K562 (cell line): ENCODE measurements at regions not wholly inside any gene's neighbourhood (a gene's known extent, or its start where the extent isn't known, plus 50 kb on each side); places are given as distances from the start of the nearest gene placed in this dataset.

Experiments used
- ATAC-seq: fragments of 200-7000 bp; cut with Tn5 transposase; 3 replicates; pipeline ENCODE4 v1.9.1; 2020; ENCODE audit warnings: moderate library complexity
- BruUV-seq: library from RNA; stranded (reverse); fragments of 400-500 nt; replicated peaks from 2 replicates; lab custom pipeline; 2021; lab: Mats Ljungman, UMichigan
- CTCF ChIA-PET: fragments of 300-600 bp; formaldehyde crosslinking; extraction: SDS; loops from one replicate; lab custom pipeline; 2021; ENCODE audit warnings: low intra/inter-chr PET ratio; lab: Yijun Ruan, JAX
- POLR2A ChIA-PET: fragments of 300-600, 350-650 bp; sonication (Branson Sonifier 250); formaldehyde crosslinking; extraction: SDS; loops from one replicate; lab custom pipeline; 2021; ENCODE audit warnings: antibody characterized with exemption, inconsistent platforms; lab: Yijun Ruan, JAX
- DNase-seq, 4 experiments: peaks; one replicate each; pipeline versions ENCODE4 v3.0.0 to v3.0.0-alpha.2; 2011 to 2018; ENCODE audit warnings: low spot score in 3 of 4, mixed read lengths in 3 of 4; ENCODE audit errors: extremely low read depth in 1 of 4
- FAIRE-seq: peaks from 2 replicates; lab custom pipeline; 2011; peaks lifted over from hg19 to GRCh38; lab: Jason Lieb, UNC
- H2AFZ ChIP-seq: 2 replicates; pipeline ENCODE4 v1.6.0; 2011; ENCODE audit warnings: low read depth, low read length, control low read depth, inconsistent platforms
- H3K27ac ChIP-seq: fragments of 200-600 bp; 3 replicates; pipeline ENCODE4 v1.8.0; 2011; ENCODE audit warnings: low read depth, mild to moderate bottlenecking, control low read depth, inconsistent platforms, low read length, moderate library complexity, mixed read lengths; ENCODE audit errors: extremely low read depth
- H3K27me3 ChIP-seq, 2 experiments: fragments of 300-600 bp in 1 of 2; 2 replicates in 1 of 2; 3 replicates in 1 of 2; pipeline versions ENCODE4 v1.6.0 to v1.8.0; 2011; ENCODE audit warnings: inconsistent platforms in 2 of 2, low read length in 2 of 2, mild to moderate bottlenecking in 1 of 2, mixed read lengths in 1 of 2, moderate library complexity in 1 of 2; ENCODE audit not compliant: control insufficient read depth in 2 of 2, insufficient read depth in 2 of 2
- H3K36me3 ChIP-seq: fragments of 300-600 bp; 3 replicates; pipeline ENCODE4 v1.8.0; 2011; ENCODE audit warnings: mild to moderate bottlenecking, low read length, inconsistent platforms; ENCODE audit not compliant: control insufficient read depth, insufficient read depth
- H3K4me1 ChIP-seq, 2 experiments: fragments of 200-600 bp in 1 of 2; replicated peaks in 1 of 2; 2 replicates in 1 of 2; 3 replicates in 1 of 2; pipeline versions ENCODE4 v1.5.1 to v1.8.0; 2011; ENCODE audit warnings: inconsistent platforms in 2 of 2, low read length in 2 of 2, mild to moderate bottlenecking in 1 of 2, mixed read lengths in 1 of 2, moderate library complexity in 1 of 2; ENCODE audit not compliant: control insufficient read depth in 2 of 2, insufficient read depth in 2 of 2
- H3K4me2 ChIP-seq: 2 replicates; pipeline ENCODE4 v1.6.1; 2011; ENCODE audit warnings: low read length, control low read depth, inconsistent platforms, mixed read lengths; ENCODE audit not compliant: insufficient read depth
- H3K4me3 ChIP-seq: fragments of 200-600 bp; sonication (generic), shearing (Covaris generic); 2 replicates; pipeline ENCODE4 v1.5.1; 2016; ENCODE audit warnings: control low read depth, inconsistent platforms
- H3K79me2 ChIP-seq: fragments of 200-600 bp; 3 replicates; pipeline ENCODE4 v1.8.0; 2011; ENCODE audit warnings: low read length, inconsistent platforms; ENCODE audit not compliant: control insufficient read depth, insufficient read depth
- H3K9ac ChIP-seq, 2 experiments: 2 replicates each; pipeline versions ENCODE4 v1.6.0 to v1.6.1; 2011; ENCODE audit warnings: low read depth in 2 of 2, low read length in 2 of 2, control low read depth in 1 of 2, inconsistent platforms in 1 of 2, mild to moderate bottlenecking in 1 of 2, mixed read lengths in 1 of 2; ENCODE audit not compliant: insufficient read depth in 1 of 2
- H3K9me1 ChIP-seq: one replicate; pipeline ENCODE4 v1.6.0; 2011; ENCODE audit warnings: inconsistent platforms, mild to moderate bottlenecking, low read length, moderate library complexity; ENCODE audit not compliant: control insufficient read depth, insufficient read depth
- H3K9me3 ChIP-seq: replicated peaks from 2 replicates; pipeline ENCODE4 v1.5.1; 2011; ENCODE audit warnings: low read depth, low read length, inconsistent platforms; ENCODE audit not compliant: control insufficient read depth, insufficient read depth
- H4K20me1 ChIP-seq: replicated peaks from 2 replicates; pipeline ENCODE4 v1.6.1; 2011; ENCODE audit warnings: low read length, inconsistent platforms, mixed read lengths; ENCODE audit not compliant: control insufficient read depth, insufficient read depth
- BHLHE40 ChIP-seq: IDR thresholded peaks from 2 replicates; pipeline ENCODE4 v1.6.1; 2011; ENCODE audit warnings: low read length, improper control_type of control experiment
- NKRF ChIP-seq: fragments of 450-650 bp; IDR thresholded peaks from 2 replicates; pipeline ENCODE4 v1.6.1; 2016; ENCODE audit warnings: borderline replicate concordance
- RAD21 ChIP-seq, 2 experiments: fragments of 250-450 bp in 1 of 2; fragments of 450-650 bp in 1 of 2; sonication (Bioruptor Pico) in 1 of 2; formaldehyde crosslinking in 1 of 2; IDR thresholded peaks in 1 of 2; conservative IDR thresholded peaks in 1 of 2; 2 replicates each; pipeline versions ENCODE4 v1.4.0 to v1.8.0; 2020 to 2022; ENCODE audit warnings: mild to moderate bottlenecking in 2 of 2, moderate library complexity in 1 of 2
- SIX5 ChIP-seq, 2 experiments: IDR thresholded peaks; 2 replicates each; pipeline ENCODE4 v1.6.1; 2011; ENCODE audit warnings: low read length in 2 of 2, borderline replicate concordance in 1 of 2, low read depth in 1 of 2, mild to moderate bottlenecking in 1 of 2, moderate library complexity in 1 of 2; ENCODE audit not compliant: insufficient read depth in 1 of 2
- ZBTB1 ChIP-seq: sonication (generic); formaldehyde crosslinking; IDR thresholded peaks from 2 replicates; pipeline ENCODE4 v1.8.1; 2023; ENCODE audit warnings: missing genetic modification reagents, low read depth, mild to moderate bottlenecking, borderline replicate concordance
- ZBTB34 ChIP-seq: fragments of 250-450 bp; sonication (Bioruptor Pico); IDR thresholded peaks from 2 replicates; pipeline ENCODE4 v1.8.0; 2021; ENCODE audit warnings: mild to moderate bottlenecking, moderate library complexity
- ZNF57 ChIP-seq: fragments of 450-650 bp; formaldehyde crosslinking; IDR thresholded peaks from 2 replicates; pipeline ENCODE4 v1.4.0; 2020; ENCODE audit warnings: mild to moderate bottlenecking, moderate library complexity
- WGBS: fragments of 100-300 bp; shearing (Covaris generic); methylation state at CpG from one replicate; pipeline ENCODE4 v1.1.6; 2016; ENCODE audit warnings: low coverage, mixed read lengths; ENCODE audit not compliant: insufficient coverage; ENCODE audit errors: missing lambda C conversion rate; 5-methylcytosine and 5-hydroxymethylcytosine counted together
- in situ Hi-C: fragments of 300-500 bp; cut with MboI; formaldehyde crosslinking; loops from 4 replicates; pipeline ENCODE4 v1.15.0; 2018; ENCODE audit warnings: inconsistent platforms, mixed read lengths
- intact Hi-C: fragments of 100-400 bp; cut with micrococcal nuclease; formaldehyde crosslinking; loops from 2 replicates; pipeline ENCODE4 v1.14.2; 2022
- TF ChIP-seq, protein P1 (sequence below), 3 experiments: IDR thresholded peaks in 2 of 3; conservative IDR thresholded peaks in 1 of 3; 2 replicates each; pipeline ENCODE4 v1.5.1; 2011 to 2012; ENCODE audit warnings: low read length in 3 of 3, mild to moderate bottlenecking in 3 of 3, control low read depth in 2 of 3, improper control_type of control experiment in 1 of 3, inconsistent platforms in 1 of 3, low read depth in 1 of 3, mixed read lengths in 1 of 3, moderate library complexity in 1 of 3; ENCODE audit not compliant: insufficient read depth in 2 of 3

- no peak for TF ChIP-seq NKRF
- TF ChIP-seq, all 486 proteins: peak for 0
These were observed 72.8 kb downstream of the PITPNM2 start (continued) for GRCh38 chr12:123078120-123078465.

DNA sequence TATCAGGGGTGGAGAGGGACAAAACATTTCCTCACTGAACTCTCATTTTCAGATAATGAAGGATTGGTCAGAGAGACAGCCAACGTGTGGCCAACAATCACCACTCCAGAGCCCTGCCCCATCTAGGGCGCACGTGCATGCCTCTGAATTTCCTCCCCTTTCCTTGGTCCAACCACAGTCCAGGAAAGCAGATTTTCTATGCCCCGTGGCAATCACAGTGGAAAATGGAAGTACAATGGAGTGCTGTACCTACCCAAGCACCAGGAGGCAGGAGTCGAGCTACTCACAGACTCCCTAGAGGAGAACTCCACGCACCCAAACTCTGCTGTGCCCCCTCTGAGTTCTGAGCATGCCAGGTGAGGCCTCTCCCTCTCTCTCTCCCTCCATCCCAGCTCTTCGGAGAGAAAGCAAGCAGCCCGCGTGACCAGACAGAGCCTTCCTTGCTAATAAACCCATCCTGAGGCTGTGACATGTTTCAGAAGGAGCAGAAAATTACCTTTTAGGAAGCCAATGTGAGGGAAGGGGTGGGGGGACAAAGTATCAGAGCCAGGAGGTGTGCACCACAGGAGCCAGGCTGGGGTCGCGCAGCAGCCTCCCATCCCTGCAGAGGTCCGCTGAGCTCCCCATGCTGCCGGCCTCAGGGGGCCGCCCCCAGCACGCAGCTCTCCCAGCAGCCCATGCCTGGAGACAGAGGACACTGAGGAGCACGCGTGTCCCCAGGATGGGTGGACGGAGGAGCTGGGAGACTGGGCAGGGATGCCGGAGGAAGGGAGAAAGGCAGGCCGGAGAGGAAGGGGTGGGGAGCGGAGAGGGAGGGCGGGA lies 73.4 kb downstream of the PITPNM2 start:
- H3K9me1 ChIP-seq, result peaks cover 4% of the 10 kb centered on the region
- no peaks in the 10 kb centered on the region; the same call in 2 of the 3 replicates for H3K36me3 ChIP-seq
- no peak overlapping the region; the same call in 1 of the 2 replicates for H3K4me2 ChIP-seq
- no peak overlapping the region for H3K27ac ChIP-seq
- H3K4me3 ChIP-seq, result no peak overlapping the region
- ATAC-seq, result no peak
- no peaks in the 10 kb centered on the region for H3K9me3 ChIP-seq
- peak overlapping the region in 1 of 2 experiments; percentile 6; a peak in 1 of 4 replicates for H3K9ac ChIP-seq
- FAIRE-seq, result no peak
- DNase-seq, result no peak
- POLR2A ChIA-PET, result interaction anchor here (1.0 to 1.7 kb wide), 3 partner anchors 9 to 16 kb away, joined by 3 to 8 read pairs (median 3); no protein-coding TSS in a partner anchor
- peaks cover 9% of the 10 kb centered on the region; the same call in 1 of the 2 replicates for H4K20me1 ChIP-seq
- H3K4me1 ChIP-seq, result peaks cover 13 to 26% of the 10 kb centered on the region in 2 experiments; a peak in 4 of 5 replicates
- no TSS peak for BruUV-seq
- no peak for TF ChIP-seq ZBTB1 (CRISPR knock-in tag)
- TF ChIP-seq ZBTB34 (CRISPR knock-in tag), result no peak
- no peak for TF ChIP-seq SIX5 (IDR thresholded peaks at IDR 0.05; ENCODE audit: borderline replicate concordance in 1 of 2, insufficient read depth in 1 of 2, low read depth in 1 of 2, low read length in 2 of 2)
- TF ChIP-seq BHLHE40, result peak; percentile 57; the same call in 1 of the 2 replicates
- TF ChIP-seq, protein P1, sequence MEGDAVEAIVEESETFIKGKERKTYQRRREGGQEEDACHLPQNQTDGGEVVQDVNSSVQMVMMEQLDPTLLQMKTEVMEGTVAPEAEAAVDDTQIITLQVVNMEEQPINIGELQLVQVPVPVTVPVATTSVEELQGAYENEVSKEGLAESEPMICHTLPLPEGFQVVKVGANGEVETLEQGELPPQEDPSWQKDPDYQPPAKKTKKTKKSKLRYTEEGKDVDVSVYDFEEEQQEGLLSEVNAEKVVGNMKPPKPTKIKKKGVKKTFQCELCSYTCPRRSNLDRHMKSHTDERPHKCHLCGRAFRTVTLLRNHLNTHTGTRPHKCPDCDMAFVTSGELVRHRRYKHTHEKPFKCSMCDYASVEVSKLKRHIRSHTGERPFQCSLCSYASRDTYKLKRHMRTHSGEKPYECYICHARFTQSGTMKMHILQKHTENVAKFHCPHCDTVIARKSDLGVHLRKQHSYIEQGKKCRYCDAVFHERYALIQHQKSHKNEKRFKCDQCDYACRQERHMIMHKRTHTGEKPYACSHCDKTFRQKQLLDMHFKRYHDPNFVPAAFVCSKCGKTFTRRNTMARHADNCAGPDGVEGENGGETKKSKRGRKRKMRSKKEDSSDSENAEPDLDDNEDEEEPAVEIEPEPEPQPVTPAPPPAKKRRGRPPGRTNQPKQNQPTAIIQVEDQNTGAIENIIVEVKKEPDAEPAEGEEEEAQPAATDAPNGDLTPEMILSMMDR (IDR thresholded peaks at IDR 0.05 in 2 of 3, conservative IDR thresholded peaks at IDR 0.05 in 1 of 3; ENCODE audit: insufficient read depth in 2 of 3, low read depth in 1 of 3, low read length in 3 of 3), result peak in 1 of 3 experiments; percentile 21; a peak in 1 of 6 replicates
- TF ChIP-seq RAD21 (CRISPR knock-in tag; conservative IDR thresholded peaks at IDR 0.05 in 1 of 2, IDR thresholded peaks at IDR 0.05 in 1 of 2), result peak in 1 of 2 experiments; percentile 18; a peak in 2 of 4 replicates
- TF ChIP-seq ZNF57, result no peak
- TF ChIP-seq, all 486 proteins: peak for 3
- CTCF ChIA-PET, result no interaction called here
- WGBS, result 52% methylated on average over 14 of the region's 22 CpGs
- in situ Hi-C loops, result no loop called here
- Histone ChIP-seq H3K27me3 (no peaks in the 10 kb centered on the region), H2AFZ (no peak overlapping the region), H3K79me2 (no peaks in the 10 kb centered on the region)
- intact Hi-C loops, result no loop called here
